NCI-H526 treated with DMSO at 0.1 percent for 48 hours (cell line): ENCODE measurements at regions not wholly inside any gene's neighbourhood (a gene's known extent, or its start where the extent isn't known, plus 50 kb on each side); places are given as distances from the start of the nearest gene placed in this dataset.

ENCODE experiments used
- DNase-seq: peaks from one replicate; lab custom pipeline; 2025; lab: John Stamatoyannopoulos, UW

DNA sequence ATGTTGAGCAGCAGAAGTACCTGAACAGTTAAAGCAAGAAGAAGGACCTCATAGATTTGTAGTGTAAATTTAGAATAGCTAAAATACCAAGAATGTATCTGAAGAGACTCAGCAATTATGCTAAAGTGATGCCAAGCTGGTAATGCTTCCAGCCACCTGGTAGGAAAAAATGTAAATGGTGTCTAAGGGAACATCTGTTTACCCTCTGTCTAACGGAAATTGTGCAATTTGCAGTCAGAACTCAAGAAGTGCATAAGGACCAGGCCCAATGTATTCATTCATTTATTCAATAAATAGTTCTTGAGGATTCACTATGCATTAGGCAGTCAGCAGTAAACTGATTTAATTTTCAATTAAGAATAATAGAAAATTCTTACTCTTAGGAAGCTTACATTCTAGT lies 116.0 kb upstream of the ADGRL4 start:
- DNase-seq, result no peak

DNA sequence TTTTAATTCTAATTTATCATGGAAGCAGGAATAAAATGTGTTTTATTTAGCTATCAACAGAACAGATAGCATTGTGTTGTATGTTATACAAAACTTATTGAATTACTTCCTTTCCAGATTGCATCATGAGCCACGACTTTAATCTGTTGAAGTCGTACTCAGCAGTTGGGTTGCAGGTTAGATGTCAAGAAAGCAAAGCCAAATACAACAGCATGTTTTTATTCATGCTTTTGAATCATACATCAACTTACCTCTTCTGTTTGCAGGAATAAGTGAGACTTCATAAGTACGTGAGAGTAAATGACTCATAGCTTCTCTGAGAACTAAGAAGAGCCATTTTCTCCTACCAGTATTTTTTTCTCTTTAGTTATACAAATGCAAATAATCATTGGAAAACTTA lies 110.8 kb upstream of the ADGRL4 start:
- no peak for DNase-seq

DNA sequence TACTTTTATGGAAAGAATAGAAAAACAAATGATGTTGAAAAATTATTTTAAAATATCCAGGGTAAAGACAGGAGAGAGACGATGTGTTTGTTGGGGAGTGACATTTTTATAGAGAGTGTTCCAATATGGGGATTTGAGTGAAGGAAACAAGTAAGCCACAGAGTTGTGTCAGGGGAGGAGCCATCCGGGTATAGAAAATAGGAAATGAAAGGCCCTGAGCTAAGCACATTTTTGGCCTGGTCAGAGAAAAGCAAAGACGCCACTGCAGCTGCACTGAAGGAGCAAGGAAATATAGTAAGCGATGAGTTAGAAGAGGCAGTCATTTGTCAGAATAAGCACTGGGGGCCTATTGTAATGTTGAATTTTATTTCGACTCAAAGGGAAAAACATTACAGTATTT lies 107.3 kb upstream of the ADGRL4 start:
- no peak for DNase-seq

DNA sequence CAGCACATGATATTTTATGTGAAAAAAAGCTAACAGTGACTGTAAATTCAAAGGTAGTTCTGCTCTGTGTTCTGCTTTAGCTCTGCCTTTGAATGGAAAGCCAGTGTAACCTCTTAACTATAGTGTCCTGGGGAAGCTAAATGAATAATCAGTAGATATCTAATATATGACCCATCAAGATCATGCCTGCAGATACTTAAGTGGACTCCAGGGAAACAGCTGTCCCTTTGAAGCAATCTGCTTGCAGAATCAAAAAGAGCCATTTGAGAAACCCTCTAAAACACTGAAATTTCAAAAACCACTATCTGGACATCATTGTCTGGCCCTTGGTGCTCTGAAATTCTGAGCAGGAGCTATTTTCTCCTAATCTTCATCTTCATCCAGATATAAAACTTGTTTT lies 104.2 kb upstream of the ADGRL4 start:
- no peak for DNase-seq

- no peak for DNase-seq
Observed at GRCh38 chr1:79109445-79109844, 102.9 kb upstream of the ADGRL4 start.

GRCh38 chr1:79105500-79105899 lies 99.0 kb upstream of the ADGRL4 start:
- no peak for DNase-seq

DNA sequence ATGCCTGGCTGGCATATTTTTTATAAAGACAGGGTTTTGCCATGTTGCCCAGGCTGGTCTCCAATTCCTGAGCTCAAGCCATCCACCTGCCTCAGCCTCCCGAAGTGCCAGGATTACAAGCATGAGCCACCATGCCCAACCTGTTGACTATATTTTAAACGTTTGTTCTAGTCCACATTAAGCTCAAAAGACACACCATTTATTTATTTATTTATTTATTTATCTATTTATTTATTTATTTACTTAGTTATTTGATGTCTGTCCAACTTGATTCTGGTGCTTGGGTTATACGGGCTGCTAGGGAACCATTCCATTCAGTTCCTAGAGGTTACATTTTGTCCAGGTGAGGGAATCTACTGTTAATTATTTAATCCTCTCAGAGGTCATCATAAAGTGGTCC lies 98.1 kb upstream of the ADGRL4 start:
- DNase-seq, result no peak

- DNase-seq, result no peak
Observed at GRCh38 chr1:79100385-79100784, 93.9 kb upstream of the ADGRL4 start.

DNA sequence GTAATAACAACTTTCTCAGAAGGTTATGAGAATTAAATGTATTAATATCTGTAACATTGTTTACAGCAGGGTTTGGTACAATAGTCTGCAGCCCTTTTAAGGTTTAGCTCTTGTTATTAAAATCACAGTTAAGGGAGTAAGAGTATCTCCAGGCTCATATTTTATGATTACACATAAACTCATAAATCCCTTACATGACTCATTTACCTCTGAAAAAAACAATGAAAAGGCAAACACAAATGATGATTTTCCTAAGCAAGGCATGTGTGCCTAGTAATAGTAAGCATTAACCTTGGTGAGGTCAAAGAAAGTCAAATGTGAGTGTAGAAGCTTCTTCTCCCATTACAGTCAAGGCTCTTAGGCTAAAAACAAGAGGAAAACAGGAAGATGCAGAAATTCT lies 84.5 kb upstream of the ADGRL4 start:
- DNase-seq, result no peak

- no peak for DNase-seq
Observed at GRCh38 chr1:79089946-79090345, 83.4 kb upstream of the ADGRL4 start.

DNA sequence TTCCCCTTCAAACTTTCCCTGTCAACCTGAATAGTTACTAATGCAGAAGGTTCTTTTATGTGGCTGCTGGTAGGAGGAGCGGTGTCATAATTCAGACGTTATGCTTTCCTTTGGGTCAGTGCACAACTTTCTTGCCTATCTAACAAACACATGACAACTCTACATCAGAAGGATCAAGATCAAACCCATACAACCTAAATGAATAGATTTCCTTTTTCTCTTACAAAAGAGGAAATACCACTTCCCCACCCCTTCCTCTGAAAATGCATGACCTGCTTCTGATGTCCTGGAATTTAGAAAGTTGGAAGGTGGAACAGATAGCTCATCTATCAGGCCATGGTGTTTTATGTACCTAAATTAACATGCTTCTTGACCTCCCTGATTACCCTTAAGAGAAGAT lies 75.7 kb upstream of the ADGRL4 start:
- DNase-seq, result no peak

GRCh38 chr1:79079770-79080169 lies 73.2 kb upstream of the ADGRL4 start:
- DNase-seq, result no peak

DNA sequence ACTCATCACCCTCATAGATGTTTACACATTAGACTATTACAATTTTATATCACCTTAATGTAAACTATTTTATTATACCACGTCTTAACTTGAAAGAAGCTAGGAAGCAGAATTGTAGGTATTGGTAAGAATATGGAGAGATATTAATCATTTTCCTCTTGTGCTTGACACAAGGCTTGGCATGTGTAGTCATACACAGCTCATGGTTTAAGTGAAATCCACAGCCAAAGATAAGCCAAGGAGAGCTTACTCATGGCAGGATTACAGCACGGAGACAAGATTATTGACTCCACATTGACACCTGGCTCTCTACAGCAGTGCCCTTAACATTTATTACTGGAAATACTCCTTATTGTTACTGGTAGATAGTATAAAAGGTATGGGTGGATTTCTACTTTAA lies 68.4 kb upstream of the ADGRL4 start:
- no peak for DNase-seq

GRCh38 chr1:79069828-79070227 lies 63.3 kb upstream of the ADGRL4 start:
- DNase-seq, result no peak

DNA sequence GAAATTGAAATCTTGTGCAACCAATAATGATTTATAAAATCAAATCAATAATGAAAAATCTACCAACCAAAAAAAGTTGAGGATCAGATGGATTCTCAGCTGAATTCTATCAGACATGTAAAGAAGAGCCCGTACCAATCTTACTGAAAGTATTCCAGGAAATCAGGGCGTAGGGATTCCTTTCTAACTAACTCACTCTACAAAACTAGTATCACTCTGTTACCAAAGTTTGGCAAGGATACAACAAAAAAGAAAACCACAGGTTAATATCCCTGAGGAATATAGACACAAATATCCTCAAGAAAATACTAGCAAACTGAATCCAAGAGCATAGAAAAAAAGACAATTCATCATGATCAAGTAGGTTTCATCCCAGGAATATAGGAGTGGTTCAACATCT lies 52.8 kb upstream of the ADGRL4 start:
- DNase-seq, result no peak
